ENCODE measurements at regions not wholly inside any gene's neighbourhood (a gene's known extent, or its start where the extent isn't known, plus 50 kb on each side); places are given as distances from the start of the nearest gene placed in this dataset.

DNA sequence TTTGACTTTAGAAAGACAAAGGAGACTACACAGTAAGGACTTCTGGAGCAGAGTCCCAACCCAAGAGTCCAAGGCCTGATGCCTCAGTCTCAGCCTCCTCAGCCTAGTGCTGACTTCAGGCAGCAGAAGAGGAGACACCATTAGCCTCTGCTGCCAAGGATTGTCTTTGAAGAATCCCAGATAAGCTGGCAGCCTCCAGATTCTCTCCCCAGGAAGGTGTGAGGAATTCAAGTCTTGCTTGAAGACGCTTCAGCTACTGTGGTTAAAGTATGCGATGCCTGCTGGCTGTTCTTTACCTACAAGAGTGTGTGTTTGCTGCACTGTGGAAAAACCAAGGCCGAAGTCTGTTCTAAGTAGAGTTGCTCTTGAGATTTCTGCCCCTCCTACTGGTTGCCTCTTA lies 215.9 kb upstream of the TCF21 start:
- Mint-ChIP-seq H3K4me3 (ENCODE audit: unreplicated experiment) (no peak overlapping the region), H3K27me3 (ENCODE audit: low read depth) (no peaks in the 10 kb centered on the region), H3K4me1 (ENCODE audit: low read depth) (no peaks in the 10 kb centered on the region), H3K27ac (ENCODE audit: unreplicated experiment) (no peak overlapping the region), H3K9me3 (ENCODE audit: low read depth) (no peaks in the 10 kb centered on the region), H3K36me3 (ENCODE audit: low read depth) (no peaks in the 10 kb centered on the region)
- no peak for DNase-seq (ENCODE audit: low spot score)
- TF ChIP-seq, protein P1, sequence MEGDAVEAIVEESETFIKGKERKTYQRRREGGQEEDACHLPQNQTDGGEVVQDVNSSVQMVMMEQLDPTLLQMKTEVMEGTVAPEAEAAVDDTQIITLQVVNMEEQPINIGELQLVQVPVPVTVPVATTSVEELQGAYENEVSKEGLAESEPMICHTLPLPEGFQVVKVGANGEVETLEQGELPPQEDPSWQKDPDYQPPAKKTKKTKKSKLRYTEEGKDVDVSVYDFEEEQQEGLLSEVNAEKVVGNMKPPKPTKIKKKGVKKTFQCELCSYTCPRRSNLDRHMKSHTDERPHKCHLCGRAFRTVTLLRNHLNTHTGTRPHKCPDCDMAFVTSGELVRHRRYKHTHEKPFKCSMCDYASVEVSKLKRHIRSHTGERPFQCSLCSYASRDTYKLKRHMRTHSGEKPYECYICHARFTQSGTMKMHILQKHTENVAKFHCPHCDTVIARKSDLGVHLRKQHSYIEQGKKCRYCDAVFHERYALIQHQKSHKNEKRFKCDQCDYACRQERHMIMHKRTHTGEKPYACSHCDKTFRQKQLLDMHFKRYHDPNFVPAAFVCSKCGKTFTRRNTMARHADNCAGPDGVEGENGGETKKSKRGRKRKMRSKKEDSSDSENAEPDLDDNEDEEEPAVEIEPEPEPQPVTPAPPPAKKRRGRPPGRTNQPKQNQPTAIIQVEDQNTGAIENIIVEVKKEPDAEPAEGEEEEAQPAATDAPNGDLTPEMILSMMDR (IDR thresholded peaks at IDR 0.05), result no peak

DNA sequence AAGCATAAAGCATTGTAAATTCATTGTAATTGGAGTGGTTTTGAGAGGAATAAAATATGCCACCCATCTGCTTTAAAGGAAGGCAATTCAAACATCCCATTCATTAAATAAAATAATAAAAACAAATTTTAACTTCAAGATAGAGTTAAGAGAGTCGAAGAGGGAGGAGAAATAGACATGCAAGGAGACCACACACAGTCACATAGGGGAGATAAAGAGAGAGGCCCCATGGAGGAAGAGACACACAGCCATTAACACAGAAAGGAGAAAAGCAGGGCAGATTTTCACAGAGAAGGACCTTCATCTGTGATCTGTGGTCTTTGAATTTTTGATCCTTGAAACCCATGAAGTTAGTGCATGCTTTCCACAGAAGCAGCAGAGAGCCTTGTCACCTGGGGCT lies 214.3 kb upstream of the TCF21 start:
- no peak for DNase-seq (ENCODE audit: low spot score)
- Mint-ChIP-seq H3K27ac (ENCODE audit: unreplicated experiment) (no peak overlapping the region), H3K27me3 (ENCODE audit: low read depth) (no peaks in the 10 kb centered on the region), H3K4me3 (ENCODE audit: unreplicated experiment) (no peak overlapping the region), H3K4me1 (ENCODE audit: low read depth) (no peaks in the 10 kb centered on the region), H3K36me3 (ENCODE audit: low read depth) (no peaks in the 10 kb centered on the region), H3K9me3 (ENCODE audit: low read depth) (no peaks in the 10 kb centered on the region)
- TF ChIP-seq, protein P1 (IDR thresholded peaks at IDR 0.05), result no peak

DNA sequence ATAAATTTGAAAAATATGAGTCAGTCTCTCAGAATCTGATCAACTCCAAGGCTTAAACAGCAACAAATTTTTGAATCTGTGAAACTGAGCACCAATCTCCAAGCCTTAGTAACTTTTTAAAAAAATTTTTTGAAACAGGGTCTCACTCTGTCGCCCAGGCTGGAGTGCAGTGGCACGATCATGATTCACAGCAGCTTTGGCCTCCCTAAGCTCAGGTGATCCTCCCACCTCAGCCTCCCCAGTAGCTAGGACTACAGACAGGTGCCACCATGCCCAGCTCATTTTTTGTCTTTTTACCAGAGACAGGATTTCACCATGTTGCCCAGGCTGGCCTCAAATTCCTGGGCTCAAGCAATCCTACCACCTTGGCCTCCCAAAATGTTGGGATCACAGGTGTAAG lies 207.9 kb upstream of the TCF21 start:
- Mint-ChIP-seq H3K9me3 (ENCODE audit: low read depth) (no peaks in the 10 kb centered on the region), H3K4me1 (ENCODE audit: low read depth) (peaks cover 9% of the 10 kb centered on the region), H3K36me3 (ENCODE audit: low read depth) (no peaks in the 10 kb centered on the region), H3K4me3 (ENCODE audit: unreplicated experiment) (no peak overlapping the region), H3K27me3 (ENCODE audit: low read depth) (no peaks in the 10 kb centered on the region), H3K27ac (ENCODE audit: unreplicated experiment) (no peak overlapping the region)
- TF ChIP-seq, protein P1 (IDR thresholded peaks at IDR 0.05), result no peak
- no peak for DNase-seq (ENCODE audit: low spot score)

DNA sequence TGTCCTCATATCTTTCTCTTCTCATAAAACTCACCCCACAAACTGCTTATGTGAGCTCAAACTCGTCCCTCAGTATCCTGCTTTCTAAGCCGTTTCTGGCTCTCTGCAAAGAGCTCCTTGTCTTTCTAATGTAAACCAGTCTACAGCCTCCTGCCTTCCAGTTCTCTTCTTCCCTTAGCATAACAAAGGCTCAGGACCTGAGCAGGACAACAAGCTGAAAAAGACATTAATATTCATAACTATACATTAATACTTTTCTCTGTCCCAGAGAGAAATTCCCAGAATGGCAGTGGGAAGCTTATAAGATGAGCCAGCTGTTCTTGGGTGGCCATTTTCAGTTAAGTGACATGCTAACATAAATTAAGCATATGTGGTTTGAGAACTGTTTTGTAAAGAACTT lies 207.0 kb upstream of the TCF21 start:
- TF ChIP-seq, protein P1 (IDR thresholded peaks at IDR 0.05), result no peak
- Mint-ChIP-seq H3K27ac (ENCODE audit: unreplicated experiment) (no peak overlapping the region), H3K36me3 (ENCODE audit: low read depth) (no peaks in the 10 kb centered on the region), H3K4me3 (ENCODE audit: unreplicated experiment) (no peak overlapping the region), H3K9me3 (ENCODE audit: low read depth) (no peaks in the 10 kb centered on the region), H3K27me3 (ENCODE audit: low read depth) (no peaks in the 10 kb centered on the region), H3K4me1 (ENCODE audit: low read depth) (peaks cover 9% of the 10 kb centered on the region)
- DNase-seq (ENCODE audit: low spot score), result no peak

DNA sequence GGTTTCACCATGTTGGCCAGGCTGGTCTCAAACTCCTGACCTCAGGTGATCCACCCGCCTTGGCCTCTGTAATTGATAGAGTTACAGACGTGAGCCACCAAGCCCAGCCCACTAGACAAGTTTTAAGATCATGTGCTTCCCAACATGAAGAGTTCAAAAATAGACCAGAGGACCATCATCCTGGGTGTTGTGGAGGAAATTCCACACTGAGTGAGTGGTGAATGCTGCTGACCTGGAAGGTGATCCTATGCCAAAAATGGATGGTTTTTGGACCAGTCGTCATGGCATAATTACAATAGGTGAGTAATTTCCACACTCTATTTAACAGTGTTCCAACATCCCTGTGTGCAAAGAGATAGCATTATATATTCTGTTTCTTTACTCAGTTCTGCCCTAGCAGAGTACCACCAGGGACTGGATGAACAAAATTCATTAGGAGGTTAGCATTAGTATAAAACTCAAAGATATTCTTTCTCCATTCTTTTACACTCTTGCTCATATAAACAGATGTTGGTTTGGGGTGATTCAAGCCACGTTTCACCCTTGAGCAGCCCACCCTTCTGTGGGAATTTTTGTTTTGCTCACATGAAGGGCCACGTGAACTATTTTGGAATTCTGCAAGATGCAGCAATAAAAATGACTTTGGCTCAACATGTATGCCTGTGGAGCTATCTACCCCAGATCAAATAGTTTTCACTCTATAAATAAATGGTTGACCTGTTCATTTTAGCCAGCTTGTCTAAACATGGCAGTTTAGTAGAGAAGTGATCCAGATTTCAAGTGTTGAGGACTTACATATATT lies 206.2 kb upstream of the TCF21 start:
- H3K36me3 Mint-ChIP-seq (ENCODE audit: low read depth), result no peaks in the 10 kb centered on the region
- TF ChIP-seq, protein P1 (IDR thresholded peaks at IDR 0.05), result no peak
- H3K9me3 Mint-ChIP-seq (ENCODE audit: low read depth), result no peaks in the 10 kb centered on the region
- no peaks in the 10 kb centered on the region for H3K27me3 Mint-ChIP-seq (ENCODE audit: low read depth)
- H3K4me1 Mint-ChIP-seq (ENCODE audit: low read depth), result peaks cover 9% of the 10 kb centered on the region
- H3K27ac Mint-ChIP-seq (ENCODE audit: unreplicated experiment), result no peak overlapping the region
- DNase-seq (ENCODE audit: low spot score), result no peak
- no peak overlapping the region for H3K4me3 Mint-ChIP-seq (ENCODE audit: unreplicated experiment)
